Lower leg skin (tissue), 3 donors: ENCODE measurements at regions not wholly inside any gene's neighbourhood (a gene's known extent, or its start where the extent isn't known, plus 50 kb on each side); places are given as distances from the start of the nearest gene placed in this dataset.

Source experiments
- POLR2A ChIP-seq, 2 donors: fragments of 450-650 bp; IDR thresholded peaks; one replicate each; pipeline ENCODE4 v1.6.1; 2016 to 2017; ENCODE audit warnings: antibody characterized with exemption in 2 of 2, mild to moderate bottlenecking in 1 of 2, moderate library complexity in 1 of 2
- TF ChIP-seq, protein P1 (sequence below), 3 donors: fragments of 450-650 bp; IDR thresholded peaks; one replicate each; pipeline ENCODE4 v1.5.1; 2016; ENCODE audit warnings: antibody characterized with exemption in 3 of 3, mild to moderate bottlenecking in 3 of 3, moderate library complexity in 2 of 3

DNA sequence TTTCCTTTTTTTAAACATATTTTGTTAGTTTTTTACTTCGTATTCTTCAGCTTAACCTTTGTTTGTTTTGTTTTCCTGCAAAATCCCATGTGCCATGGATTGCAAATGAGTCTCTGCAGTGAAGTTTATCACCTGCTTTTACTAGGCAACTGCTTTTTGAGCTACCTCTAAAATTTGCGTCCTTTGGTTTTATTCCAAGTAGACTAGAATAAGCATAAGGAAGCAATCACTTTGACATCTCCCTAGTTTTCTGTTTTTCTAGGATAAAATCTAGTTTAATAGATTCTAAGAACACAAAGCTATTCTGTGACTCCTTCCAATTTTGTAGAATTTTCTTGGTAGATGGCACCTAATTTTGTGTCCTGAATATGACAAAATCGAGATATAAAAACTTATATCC is 1059.2 kb downstream of the OTOL1 start:
- no peak for TF ChIP-seq POLR2A (IDR thresholded peaks at IDR 0.05)
- TF ChIP-seq, protein P1, sequence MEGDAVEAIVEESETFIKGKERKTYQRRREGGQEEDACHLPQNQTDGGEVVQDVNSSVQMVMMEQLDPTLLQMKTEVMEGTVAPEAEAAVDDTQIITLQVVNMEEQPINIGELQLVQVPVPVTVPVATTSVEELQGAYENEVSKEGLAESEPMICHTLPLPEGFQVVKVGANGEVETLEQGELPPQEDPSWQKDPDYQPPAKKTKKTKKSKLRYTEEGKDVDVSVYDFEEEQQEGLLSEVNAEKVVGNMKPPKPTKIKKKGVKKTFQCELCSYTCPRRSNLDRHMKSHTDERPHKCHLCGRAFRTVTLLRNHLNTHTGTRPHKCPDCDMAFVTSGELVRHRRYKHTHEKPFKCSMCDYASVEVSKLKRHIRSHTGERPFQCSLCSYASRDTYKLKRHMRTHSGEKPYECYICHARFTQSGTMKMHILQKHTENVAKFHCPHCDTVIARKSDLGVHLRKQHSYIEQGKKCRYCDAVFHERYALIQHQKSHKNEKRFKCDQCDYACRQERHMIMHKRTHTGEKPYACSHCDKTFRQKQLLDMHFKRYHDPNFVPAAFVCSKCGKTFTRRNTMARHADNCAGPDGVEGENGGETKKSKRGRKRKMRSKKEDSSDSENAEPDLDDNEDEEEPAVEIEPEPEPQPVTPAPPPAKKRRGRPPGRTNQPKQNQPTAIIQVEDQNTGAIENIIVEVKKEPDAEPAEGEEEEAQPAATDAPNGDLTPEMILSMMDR (IDR thresholded peaks at IDR 0.05) = no peak
